K562 (cell line): ENCODE measurements at regions not wholly inside any gene's neighbourhood (a gene's known extent, or its start where the extent isn't known, plus 50 kb on each side); places are given as distances from the start of the nearest gene placed in this dataset.
A peak's percentile ranks its signal among the peaks of the same experiment; 100 is the strongest.

Experiments
- ATAC-seq: fragments of 200-7000 bp; cut with Tn5 transposase; 3 replicates; pipeline ENCODE4 v1.9.1; 2020; ENCODE audit warnings: moderate library complexity
- BruUV-seq: library from RNA; stranded (reverse); fragments of 400-500 nt; replicated peaks from 2 replicates; lab custom pipeline; 2021; lab: Mats Ljungman, UMichigan
- CTCF ChIA-PET: fragments of 300-600 bp; formaldehyde crosslinking; extraction: SDS; loops from one replicate; lab custom pipeline; 2021; ENCODE audit warnings: low intra/inter-chr PET ratio; lab: Yijun Ruan, JAX
- POLR2A ChIA-PET: fragments of 300-600, 350-650 bp; sonication (Branson Sonifier 250); formaldehyde crosslinking; extraction: SDS; loops from one replicate; lab custom pipeline; 2021; ENCODE audit warnings: antibody characterized with exemption, inconsistent platforms; lab: Yijun Ruan, JAX
- DNase-seq, 4 experiments: peaks; one replicate each; pipeline versions ENCODE4 v3.0.0 to v3.0.0-alpha.2; 2011 to 2018; ENCODE audit warnings: low spot score in 3 of 4, mixed read lengths in 3 of 4; ENCODE audit errors: extremely low read depth in 1 of 4
- FAIRE-seq: peaks from 2 replicates; lab custom pipeline; 2011; peaks lifted over from hg19 to GRCh38; lab: Jason Lieb, UNC
- H2AFZ ChIP-seq: 2 replicates; pipeline ENCODE4 v1.6.0; 2011; ENCODE audit warnings: low read depth, low read length, control low read depth, inconsistent platforms
- H3K27ac ChIP-seq: fragments of 200-600 bp; 3 replicates; pipeline ENCODE4 v1.8.0; 2011; ENCODE audit warnings: low read depth, mild to moderate bottlenecking, control low read depth, inconsistent platforms, low read length, moderate library complexity, mixed read lengths; ENCODE audit errors: extremely low read depth
- H3K27me3 ChIP-seq, 2 experiments: fragments of 300-600 bp in 1 of 2; 2 replicates in 1 of 2; 3 replicates in 1 of 2; pipeline versions ENCODE4 v1.6.0 to v1.8.0; 2011; ENCODE audit warnings: inconsistent platforms in 2 of 2, low read length in 2 of 2, mild to moderate bottlenecking in 1 of 2, mixed read lengths in 1 of 2, moderate library complexity in 1 of 2; ENCODE audit not compliant: control insufficient read depth in 2 of 2, insufficient read depth in 2 of 2
- H3K36me3 ChIP-seq: fragments of 300-600 bp; 3 replicates; pipeline ENCODE4 v1.8.0; 2011; ENCODE audit warnings: mild to moderate bottlenecking, low read length, inconsistent platforms; ENCODE audit not compliant: control insufficient read depth, insufficient read depth
- H3K4me1 ChIP-seq, 2 experiments: fragments of 200-600 bp in 1 of 2; replicated peaks in 1 of 2; 2 replicates in 1 of 2; 3 replicates in 1 of 2; pipeline versions ENCODE4 v1.5.1 to v1.8.0; 2011; ENCODE audit warnings: inconsistent platforms in 2 of 2, low read length in 2 of 2, mild to moderate bottlenecking in 1 of 2, mixed read lengths in 1 of 2, moderate library complexity in 1 of 2; ENCODE audit not compliant: control insufficient read depth in 2 of 2, insufficient read depth in 2 of 2
- H3K4me2 ChIP-seq: 2 replicates; pipeline ENCODE4 v1.6.1; 2011; ENCODE audit warnings: low read length, control low read depth, inconsistent platforms, mixed read lengths; ENCODE audit not compliant: insufficient read depth
- H3K4me3 ChIP-seq: fragments of 200-600 bp; sonication (generic), shearing (Covaris generic); 2 replicates; pipeline ENCODE4 v1.5.1; 2016; ENCODE audit warnings: control low read depth, inconsistent platforms
- H3K79me2 ChIP-seq: fragments of 200-600 bp; 3 replicates; pipeline ENCODE4 v1.8.0; 2011; ENCODE audit warnings: low read length, inconsistent platforms; ENCODE audit not compliant: control insufficient read depth, insufficient read depth
- H3K9ac ChIP-seq, 2 experiments: 2 replicates each; pipeline versions ENCODE4 v1.6.0 to v1.6.1; 2011; ENCODE audit warnings: low read depth in 2 of 2, low read length in 2 of 2, control low read depth in 1 of 2, inconsistent platforms in 1 of 2, mild to moderate bottlenecking in 1 of 2, mixed read lengths in 1 of 2; ENCODE audit not compliant: insufficient read depth in 1 of 2
- H3K9me1 ChIP-seq: one replicate; pipeline ENCODE4 v1.6.0; 2011; ENCODE audit warnings: inconsistent platforms, mild to moderate bottlenecking, low read length, moderate library complexity; ENCODE audit not compliant: control insufficient read depth, insufficient read depth
- H3K9me3 ChIP-seq: replicated peaks from 2 replicates; pipeline ENCODE4 v1.5.1; 2011; ENCODE audit warnings: low read depth, low read length, inconsistent platforms; ENCODE audit not compliant: control insufficient read depth, insufficient read depth
- H4K20me1 ChIP-seq: replicated peaks from 2 replicates; pipeline ENCODE4 v1.6.1; 2011; ENCODE audit warnings: low read length, inconsistent platforms, mixed read lengths; ENCODE audit not compliant: control insufficient read depth, insufficient read depth
- CBX1 ChIP-seq: sonication (generic); IDR thresholded peaks from 2 replicates; pipeline ENCODE4 v1.6.1; 2016; ENCODE audit warnings: antibody characterized with exemption, low read depth, mild to moderate bottlenecking
- DPF2 ChIP-seq: fragments of 450-650 bp; IDR thresholded peaks from 2 replicates; pipeline ENCODE4 v1.6.1; 2016
- EP400 ChIP-seq: fragments of 450-650 bp; IDR thresholded peaks from 2 replicates; pipeline ENCODE4 v1.6.1; 2017; ENCODE audit warnings: antibody characterized with exemption, mild to moderate bottlenecking, moderate library complexity
- FOS ChIP-seq: IDR thresholded peaks from 3 replicates; pipeline ENCODE4 v1.6.1; 2011; ENCODE audit not compliant: insufficient read length; ENCODE audit errors: extremely low read depth
- FOSL1 ChIP-seq: fragments of 200-800 bp; sonication (Bioruptor generic); conservative IDR thresholded peaks from 2 replicates; pipeline ENCODE4 v1.6.1; 2016; ENCODE audit warnings: missing genetic modification characterization, missing compliant biosample characterization
- HSF4 ChIP-seq: fragments of 250-450 bp; sonication (Bioruptor Pico); IDR thresholded peaks from 2 replicates; pipeline ENCODE4 v2.1.2; 2022; ENCODE audit warnings: mild to moderate bottlenecking, moderate library complexity, borderline replicate concordance
- JUND ChIP-seq, 2 experiments: IDR thresholded peaks; 2 replicates in 1 of 2; 3 replicates in 1 of 2; pipeline ENCODE4 v1.6.1; 2011; ENCODE audit warnings: borderline replicate concordance in 2 of 2, low read depth in 2 of 2, low read length in 2 of 2, improper control_type of control experiment in 1 of 2, missing biosample characterization in 1 of 2, missing genetic modification characterization in 1 of 2, missing genetic modification reagents in 1 of 2
- KAT2B ChIP-seq: IDR thresholded peaks from one replicate; pipeline ENCODE4 v1.6.1; 2012; ENCODE audit warnings: low read depth, mild to moderate bottlenecking, control low read depth, inconsistent platforms, low read length, moderate library complexity
- LARP7 ChIP-seq: fragments of 450-650 bp; IDR thresholded peaks from 2 replicates; pipeline ENCODE4 v1.6.1; 2016
- NFYB ChIP-seq: IDR thresholded peaks from 2 replicates; pipeline ENCODE4 v1.6.1; 2011; ENCODE audit warnings: mild to moderate bottlenecking, moderate library complexity; ENCODE audit not compliant: insufficient read length; ENCODE audit errors: extremely low read depth
- RAD21 ChIP-seq, 2 experiments: fragments of 250-450 bp in 1 of 2; fragments of 450-650 bp in 1 of 2; sonication (Bioruptor Pico) in 1 of 2; formaldehyde crosslinking in 1 of 2; IDR thresholded peaks in 1 of 2; conservative IDR thresholded peaks in 1 of 2; 2 replicates each; pipeline versions ENCODE4 v1.4.0 to v1.8.0; 2020 to 2022; ENCODE audit warnings: mild to moderate bottlenecking in 2 of 2, moderate library complexity in 1 of 2
- SMARCA5 ChIP-seq: fragments of 450-650 bp; IDR thresholded peaks from 2 replicates; pipeline ENCODE4 v1.6.1; 2016
- SREBF1 ChIP-seq: fragments of 150-350 bp; IDR thresholded peaks from 2 replicates; pipeline ENCODE4 v1.6.1; 2014; ENCODE audit warnings: antibody characterized with exemption, low read depth, low read length, borderline replicate concordance
- TAF7 ChIP-seq: fragments of 450-650 bp; IDR thresholded peaks from 2 replicates; pipeline ENCODE4 v1.6.1; 2016; ENCODE audit warnings: missing genetic modification characterization, missing compliant biosample characterization
- ZEB2 ChIP-seq: fragments of 450-650 bp; IDR thresholded peaks from 2 replicates; pipeline ENCODE4 v1.6.1; 2016
- in situ Hi-C: fragments of 300-500 bp; cut with MboI; formaldehyde crosslinking; loops from 4 replicates; pipeline ENCODE4 v1.15.0; 2018; ENCODE audit warnings: inconsistent platforms, mixed read lengths
- intact Hi-C: fragments of 100-400 bp; cut with micrococcal nuclease; formaldehyde crosslinking; loops from 2 replicates; pipeline ENCODE4 v1.14.2; 2022
- TF ChIP-seq, protein P1 (sequence below): sonication (generic); formaldehyde crosslinking; IDR thresholded peaks from 2 replicates; pipeline ENCODE4 v1.8.1; 2023; ENCODE audit warnings: mild to moderate bottlenecking, missing genetic modification reagents
- TF ChIP-seq, protein P2 (sequence below): fragments of 250-450 bp; sonication (Bioruptor Pico); IDR thresholded peaks from 2 replicates; pipeline ENCODE4 v1.4.0; 2020
- TF ChIP-seq, protein P3 (sequence below): fragments of 450-650 bp; formaldehyde crosslinking; IDR thresholded peaks from 2 replicates; pipeline ENCODE4 v1.4.0; 2020; ENCODE audit warnings: mild to moderate bottlenecking, moderate library complexity

DNA sequence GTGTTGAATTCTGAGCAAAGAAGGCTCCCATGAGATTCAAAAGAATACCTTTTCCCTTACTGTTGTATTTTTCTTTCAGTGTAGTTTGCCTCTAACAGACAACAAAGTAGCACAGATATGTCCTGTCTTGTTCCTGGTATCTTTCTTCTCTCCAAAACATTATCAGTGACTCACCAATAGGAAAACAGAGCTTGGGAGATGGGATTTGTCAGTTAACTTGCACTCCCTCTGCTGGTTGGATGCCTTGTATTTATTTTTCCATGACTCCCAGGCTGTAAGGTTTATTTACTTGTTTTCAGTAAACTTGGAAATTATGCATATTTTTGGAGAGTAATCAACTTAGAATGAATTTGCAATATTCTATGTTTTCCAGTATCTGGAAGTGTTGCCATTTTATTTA, 129.7 kb downstream of the SAMD9 start:
- Histone ChIP-seq H3K9me3 (no peaks in the 10 kb centered on the region; the same call in 1 of the 2 replicates), H3K9me1 (no peaks in the 10 kb centered on the region), H4K20me1 (no peaks in the 10 kb centered on the region), H3K4me1 (peaks cover 0 to 3% of the 10 kb centered on the region in 2 experiments; a peak in 1 of 5 replicates), H3K79me2 (no peaks in the 10 kb centered on the region), H3K9ac (no peak overlapping the region), H3K36me3 (no peaks in the 10 kb centered on the region), H2AFZ (0 out of 2 replicates have a peak overlapping the region, but pooled peaks have one; percentile 8), H3K27ac (no peak overlapping the region), H3K27me3 (no peaks in the 10 kb centered on the region), H3K4me2 (no peak overlapping the region), H3K4me3 (no peak overlapping the region)
- intact Hi-C loops = loop anchor here (10.0 kb wide), 1 partner anchor 363 kb away; no protein-coding TSS in a partner anchor
- in situ Hi-C loops = no loop called here
- no TSS peak for BruUV-seq
- FAIRE-seq (peak; percentile 49), ATAC-seq (peak; percentile 49; the same call in 2 of the 3 replicates), DNase-seq (peak; percentile 31 to 43 (median 38))
- ChIA-PET CTCF (no interaction called here), POLR2A (interaction anchor here (0.5 to 1.6 kb wide), 3 partner anchors 9 to 398 kb away, joined by 3 to 4 read pairs (median 4); partner anchors contain the start of gene FAM133B)
- peak; percentile 56; the same call in 1 of the 2 replicates for TF ChIP-seq FOSL1 (tag)
- no peak for TF ChIP-seq FOS
- TF ChIP-seq JUND (IDR thresholded peaks at IDR 0.05; ENCODE audit: borderline replicate concordance, low read depth, low read length) = peak; percentile 45; the same call in 1 of the 2 replicates
- no peak for TF ChIP-seq JUND (tag; IDR thresholded peaks at IDR 0.05; ENCODE audit: borderline replicate concordance, low read depth, low read length)
- no peak for TF ChIP-seq CBX1
- peak; percentile 21 for TF ChIP-seq NFYB
- no peak for TF ChIP-seq KAT2B
- TF ChIP-seq, protein P1, sequence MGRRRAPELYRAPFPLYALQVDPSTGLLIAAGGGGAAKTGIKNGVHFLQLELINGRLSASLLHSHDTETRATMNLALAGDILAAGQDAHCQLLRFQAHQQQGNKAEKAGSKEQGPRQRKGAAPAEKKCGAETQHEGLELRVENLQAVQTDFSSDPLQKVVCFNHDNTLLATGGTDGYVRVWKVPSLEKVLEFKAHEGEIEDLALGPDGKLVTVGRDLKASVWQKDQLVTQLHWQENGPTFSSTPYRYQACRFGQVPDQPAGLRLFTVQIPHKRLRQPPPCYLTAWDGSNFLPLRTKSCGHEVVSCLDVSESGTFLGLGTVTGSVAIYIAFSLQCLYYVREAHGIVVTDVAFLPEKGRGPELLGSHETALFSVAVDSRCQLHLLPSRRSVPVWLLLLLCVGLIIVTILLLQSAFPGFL (CRISPR knock-in tag) = no peak
- no peak for TF ChIP-seq DPF2
- no peak for TF ChIP-seq TAF7
- TF ChIP-seq, protein P2, sequence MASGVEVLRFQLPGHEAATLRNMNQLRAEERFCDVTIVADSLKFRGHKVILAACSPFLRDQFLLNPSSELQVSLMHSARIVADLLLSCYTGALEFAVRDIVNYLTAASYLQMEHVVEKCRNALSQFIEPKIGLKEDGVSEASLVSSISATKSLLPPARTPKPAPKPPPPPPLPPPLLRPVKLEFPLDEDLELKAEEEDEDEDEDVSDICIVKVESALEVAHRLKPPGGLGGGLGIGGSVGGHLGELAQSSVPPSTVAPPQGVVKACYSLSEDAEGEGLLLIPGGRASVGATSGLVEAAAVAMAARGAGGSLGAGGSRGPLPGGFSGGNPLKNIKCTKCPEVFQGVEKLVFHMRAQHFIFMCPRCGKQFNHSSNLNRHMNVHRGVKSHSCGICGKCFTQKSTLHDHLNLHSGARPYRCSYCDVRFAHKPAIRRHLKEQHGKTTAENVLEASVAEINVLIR (CRISPR knock-in tag) = no peak
- no peak for TF ChIP-seq SMARCA5
- TF ChIP-seq LARP7 = no peak
- peak in 1 of 2 experiments; percentile 60; a peak in 2 of 4 replicates for TF ChIP-seq RAD21 (CRISPR knock-in tag; conservative IDR thresholded peaks at IDR 0.05 in 1 of 2, IDR thresholded peaks at IDR 0.05 in 1 of 2)
- TF ChIP-seq HSF4 = no peak
- TF ChIP-seq ZEB2 = no peak
- TF ChIP-seq, protein P3, sequence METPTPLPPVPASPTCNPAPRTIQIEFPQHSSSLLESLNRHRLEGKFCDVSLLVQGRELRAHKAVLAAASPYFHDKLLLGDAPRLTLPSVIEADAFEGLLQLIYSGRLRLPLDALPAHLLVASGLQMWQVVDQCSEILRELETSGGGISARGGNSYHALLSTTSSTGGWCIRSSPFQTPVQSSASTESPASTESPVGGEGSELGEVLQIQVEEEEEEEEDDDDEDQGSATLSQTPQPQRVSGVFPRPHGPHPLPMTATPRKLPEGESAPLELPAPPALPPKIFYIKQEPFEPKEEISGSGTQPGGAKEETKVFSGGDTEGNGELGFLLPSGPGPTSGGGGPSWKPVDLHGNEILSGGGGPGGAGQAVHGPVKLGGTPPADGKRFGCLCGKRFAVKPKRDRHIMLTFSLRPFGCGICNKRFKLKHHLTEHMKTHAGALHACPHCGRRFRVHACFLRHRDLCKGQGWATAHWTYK (CRISPR knock-in tag) = no peak
- TF ChIP-seq SREBF1 = no peak
- TF ChIP-seq EP400 = no peak
